ENCODE measurements at regions not wholly inside any gene's neighbourhood (a gene's known extent, or its start where the extent isn't known, plus 50 kb on each side); places are given as distances from the start of the nearest gene placed in this dataset.

- Histone ChIP-seq H3K36me3 (ENCODE audit: low read depth) (no peaks in the 10 kb centered on the region), H3K9me3 (no peaks in the 10 kb centered on the region), H3K4me3 (no peak overlapping the region), H3K4me1 (ENCODE audit: low read depth) (no peaks in the 10 kb centered on the region)
- intact Hi-C loops (cut with DNase I, micrococcal nuclease) = loop anchor here in 1 of 2 donors (10.0 kb wide), 1 partner anchor 406 kb away; no protein-coding TSS in a partner anchor
- TF ChIP-seq CTCF (IDR thresholded peaks at IDR 0.05) = no peak
- no peak for ATAC-seq
- DNase-seq = no peak
These were observed 98.2 kb upstream of the TBC1D5 start for GRCh38 chr3:17840651-17841050.

GRCh38 chr3:17840126-17840525 lies 97.7 kb upstream of the TBC1D5 start:
- intact Hi-C loops (cut with DNase I, micrococcal nuclease) = loop anchor here in 1 of 2 donors (10.0 kb wide), 1 partner anchor 405 kb away; no protein-coding TSS in a partner anchor
- no peak overlapping the region for H3K4me3 ChIP-seq
- H3K36me3 ChIP-seq (ENCODE audit: low read depth) = no peaks in the 10 kb centered on the region
- ATAC-seq (no peak), DNase-seq (no peak)
- no peaks in the 10 kb centered on the region for H3K9me3 ChIP-seq
- no peaks in the 10 kb centered on the region for H3K4me1 ChIP-seq (ENCODE audit: low read depth)
- TF ChIP-seq CTCF (IDR thresholded peaks at IDR 0.05) = no peak

DNA sequence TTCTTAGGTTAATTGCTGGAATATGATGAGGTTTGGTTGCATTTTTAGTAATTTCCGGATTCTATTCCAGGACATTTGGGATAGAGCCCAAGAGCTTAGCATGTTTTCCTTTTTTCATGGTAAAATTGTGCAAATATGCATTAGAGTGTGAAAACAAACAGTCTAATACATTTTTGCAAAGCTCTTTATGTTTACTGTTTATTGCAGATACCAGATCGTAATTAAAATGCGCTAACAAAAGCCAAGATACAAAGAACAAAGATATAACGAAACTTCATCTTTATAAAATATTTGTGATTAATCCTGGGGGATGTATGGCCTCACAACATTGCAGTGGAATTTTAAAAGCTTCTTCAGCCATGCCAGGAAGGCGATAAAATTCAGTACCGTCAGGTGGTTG lies 94.5 kb upstream of the TBC1D5 start:
- ATAC-seq = no peak
- no peaks in the 10 kb centered on the region for H3K4me1 ChIP-seq (ENCODE audit: low read depth)
- no peaks in the 10 kb centered on the region for H3K9me3 ChIP-seq
- no peak for TF ChIP-seq CTCF (IDR thresholded peaks at IDR 0.05)
- no peak overlapping the region for H3K4me3 ChIP-seq
- no peak for DNase-seq
- intact Hi-C loops (cut with DNase I, micrococcal nuclease) = loop anchor here in 1 of 2 donors (10.0 kb wide), 1 partner anchor 192 kb away; no protein-coding TSS in a partner anchor
- H3K36me3 ChIP-seq (ENCODE audit: low read depth) = no peaks in the 10 kb centered on the region

- no peaks in the 10 kb centered on the region for H3K36me3 ChIP-seq (ENCODE audit: low read depth)
- no peak overlapping the region for H3K4me3 ChIP-seq
- DNase-seq (no peak), ATAC-seq (no peak)
- no peak for TF ChIP-seq CTCF (IDR thresholded peaks at IDR 0.05)
- no peaks in the 10 kb centered on the region for H3K9me3 ChIP-seq
- H3K4me1 ChIP-seq (ENCODE audit: low read depth) = no peaks in the 10 kb centered on the region
- intact Hi-C loops (cut with DNase I, micrococcal nuclease) = loop anchor here in 1 of 2 donors (10.0 kb wide), 1 partner anchor 191 kb away; no protein-coding TSS in a partner anchor
These were observed 93.7 kb upstream of the TBC1D5 start for GRCh38 chr3:17836092-17836491.

GRCh38 chr3:17833786-17834559 lies 91.5 kb upstream of the TBC1D5 start:
- no peaks in the 10 kb centered on the region for H3K36me3 ChIP-seq (ENCODE audit: low read depth)
- no peak for DNase-seq
- no peak overlapping the region for H3K4me3 ChIP-seq
- TF ChIP-seq CTCF (IDR thresholded peaks at IDR 0.05) = no peak
- intact Hi-C loops (cut with DNase I, micrococcal nuclease) = loop anchor here in 1 of 2 donors (10.0 kb wide), 1 partner anchor 189 kb away; no protein-coding TSS in a partner anchor
- H3K4me1 ChIP-seq (ENCODE audit: low read depth) = no peaks in the 10 kb centered on the region
- no peaks in the 10 kb centered on the region for H3K9me3 ChIP-seq
- ATAC-seq = no peak

Measured in mucosa of descending colon (tissue), 3 donors.